Left lung (tissue), 4 donors: ENCODE measurements at regions not wholly inside any gene's neighbourhood (a gene's known extent, or its start where the extent isn't known, plus 50 kb on each side); places are given as distances from the start of the nearest gene placed in this dataset.

Source experiments
- ATAC-seq: fragments of 200-7000 bp; cut with Tn5 transposase; one replicate; pipeline ENCODE4 v1.9.1; 2020; ENCODE audit warnings: moderate library complexity
- DNase-seq, 4 donors: peaks; one replicate each; pipeline ENCODE4 v3.0.0-alpha.2; 2013 to 2020
- H3K27ac ChIP-seq, 2 donors: fragments of 200-600 bp; sonication (generic) in 1 of 2; one replicate each; pipeline versions ENCODE4 v1.5.0 to v1.8.0; 2020 to 2021
- H3K27me3 ChIP-seq, 2 donors: fragments of 200-600 bp; sonication (generic) in 1 of 2; one replicate each; pipeline versions ENCODE4 v1.5.0 to v1.8.0; 2020 to 2021
- H3K36me3 ChIP-seq, 2 donors: fragments of 200-600 bp; sonication (generic) in 1 of 2; one replicate each; pipeline versions ENCODE4 v1.5.0 to v1.8.0; 2020 to 2021
- H3K4me1 ChIP-seq, 2 donors: fragments of 200-600 bp; one replicate each; pipeline ENCODE4 v1.8.0; 2021
- H3K4me3 ChIP-seq, 2 donors: fragments of 200-600 bp; sonication (generic) in 1 of 2; one replicate each; pipeline versions ENCODE4 v1.5.0 to v1.8.0; 2020 to 2021; ENCODE audit warnings: mild to moderate bottlenecking in 1 of 2
- H3K9me3 ChIP-seq, 2 donors: fragments of 200-600 bp; sonication (generic) in 1 of 2; one replicate each; pipeline versions ENCODE4 v1.5.0 to v1.8.0; 2020 to 2021
- CTCF ChIP-seq, 2 donors: fragments of 200-600 bp; sonication (generic) in 1 of 2; IDR thresholded peaks; one replicate each; pipeline versions ENCODE4 v1.5.0 to v1.8.0; 2021; ENCODE audit warnings: antibody characterized with exemption in 2 of 2
- intact Hi-C, 2 donors: fragments of 100-400 bp; cut with DNase I; formaldehyde crosslinking; loops; one replicate each; pipeline versions ENCODE4 v1.11.2 to v1.14.2; 2022
- donor health status: DM: no; HTN: yes; CAD: no.
- donor health status: DM: no; HTN: no; CAD: no.

- H3K27me3 ChIP-seq = peaks cover 0 to 11% of the 10 kb centered on the region in 2 donors
- DNase-seq = no peak
- ATAC-seq = no peak
- H3K27ac ChIP-seq = no peak overlapping the region
- intact Hi-C loops = no loop called here
- H3K36me3 ChIP-seq = no peaks in the 10 kb centered on the region
- no peak overlapping the region for H3K4me3 ChIP-seq
- H3K9me3 ChIP-seq = no peaks in the 10 kb centered on the region
- H3K4me1 ChIP-seq = no peaks in the 10 kb centered on the region
- no peak for TF ChIP-seq CTCF (IDR thresholded peaks at IDR 0.05)
Observed at GRCh38 chr15:79163395-79163794, 72.8 kb upstream of the RASGRF1 start.

GRCh38 chr15:79161837-79162508 lies 71.4 kb upstream of the RASGRF1 start:
- ATAC-seq = no peak
- Histone ChIP-seq H3K36me3 (no peaks in the 10 kb centered on the region), H3K4me3 (no peak overlapping the region), H3K27ac (no peak overlapping the region), H3K27me3 (peaks cover 0 to 6% of the 10 kb centered on the region in 2 donors), H3K9me3 (no peaks in the 10 kb centered on the region), H3K4me1 (no peaks in the 10 kb centered on the region)
- TF ChIP-seq CTCF (IDR thresholded peaks at IDR 0.05) = no peak
- DNase-seq = no peak
- intact Hi-C loops = no loop called here

- H3K36me3 ChIP-seq = no peaks in the 10 kb centered on the region
- no peaks in the 10 kb centered on the region for H3K9me3 ChIP-seq
- no peak for TF ChIP-seq CTCF (IDR thresholded peaks at IDR 0.05)
- DNase-seq (no peak), ATAC-seq (no peak)
- no peak overlapping the region for H3K27ac ChIP-seq
- no peaks in the 10 kb centered on the region for H3K27me3 ChIP-seq
- no peaks in the 10 kb centered on the region for H3K4me1 ChIP-seq
- H3K4me3 ChIP-seq = no peak overlapping the region
- intact Hi-C loops = no loop called here
Observed at GRCh38 chr15:79160211-79160610, 69.6 kb upstream of the RASGRF1 start.

- no peaks in the 10 kb centered on the region for H3K27me3 ChIP-seq
- H3K4me1 ChIP-seq = no peaks in the 10 kb centered on the region
- no peak for ATAC-seq
- H3K4me3 ChIP-seq = no peak overlapping the region
- intact Hi-C loops = no loop called here
- no peaks in the 10 kb centered on the region for H3K36me3 ChIP-seq
- H3K27ac ChIP-seq = no peak overlapping the region
- no peak for DNase-seq
- TF ChIP-seq CTCF (IDR thresholded peaks at IDR 0.05) = no peak
- H3K9me3 ChIP-seq = no peaks in the 10 kb centered on the region
Observed at GRCh38 chr15:79157631-79158592, 67.3 kb upstream of the RASGRF1 start.

- no peak for DNase-seq
- intact Hi-C loops = no loop called here
- Histone ChIP-seq H3K27me3 (no peaks in the 10 kb centered on the region), H3K36me3 (no peaks in the 10 kb centered on the region), H3K4me1 (no peaks in the 10 kb centered on the region), H3K27ac (no peak overlapping the region), H3K9me3 (no peaks in the 10 kb centered on the region), H3K4me3 (no peak overlapping the region)
- ATAC-seq = no peak
- no peak for TF ChIP-seq CTCF (IDR thresholded peaks at IDR 0.05)
Observed at GRCh38 chr15:79156704-79157375, 66.3 kb upstream of the RASGRF1 start.
